ENCODE measurements at regions not wholly inside any gene's neighbourhood (a gene's known extent, or its start where the extent isn't known, plus 50 kb on each side); places are given as distances from the start of the nearest gene placed in this dataset.

GRCh38 chr7:46741938-46742540, 821.0 kb upstream of the IGFBP3 start:
- Histone ChIP-seq H3K9me3 (ENCODE audit: control insufficient read depth in 4 of 4, low read length in 3 of 4) (no peaks in the 10 kb centered on the region), H3K27me3 (ENCODE audit: control insufficient read depth in 4 of 4, insufficient read depth in 4 of 4, low read length in 3 of 4) (no peaks in the 10 kb centered on the region), H3K4me3 (ENCODE audit: low read depth in 1 of 3, low read length in 3 of 3) (no peak overlapping the region), H3K27ac (ENCODE audit: low read depth in 1 of 2, low read length in 2 of 2) (no peak overlapping the region), H3K36me3 (ENCODE audit: control insufficient read depth in 4 of 4, insufficient read depth in 3 of 4, low read depth in 1 of 4, low read length in 3 of 4) (no peaks in the 10 kb centered on the region), H3K9ac (ENCODE audit: low read depth in 1 of 2, low read length in 2 of 2) (no peak overlapping the region), H3K4me1 (ENCODE audit: control insufficient read depth in 4 of 4, insufficient read depth in 4 of 4, low read length in 3 of 4) (no peaks in the 10 kb centered on the region)
- no peak for DNase-seq (ENCODE audit: low spot score)
- WGBS, result 92% methylated on average over 4 of the region's 4 CpGs
- no peak for TF ChIP-seq RXRA (IDR thresholded peaks at IDR 0.05)
- no peak for TF ChIP-seq REST (IDR thresholded peaks at IDR 0.05)
- no peak for TF ChIP-seq HNF4A (conservative IDR thresholded peaks at IDR 0.05)
- no peak for TF ChIP-seq CTCF (IDR thresholded peaks at IDR 0.05; ENCODE audit: low read depth, low read length, missing input control)
- TF ChIP-seq SP1 (IDR thresholded peaks at IDR 0.05), result no peak

GRCh38 chr7:46741181-46741580, 820.1 kb upstream of the IGFBP3 start:
- H3K4me3 ChIP-seq (ENCODE audit: low read depth in 1 of 3, low read length in 3 of 3), result no peak overlapping the region
- H3K36me3 ChIP-seq (ENCODE audit: control insufficient read depth in 4 of 4, insufficient read depth in 3 of 4, low read depth in 1 of 4, low read length in 3 of 4), result no peaks in the 10 kb centered on the region
- no peak for DNase-seq (ENCODE audit: low spot score)
- no peak overlapping the region for H3K9ac ChIP-seq (ENCODE audit: low read depth in 1 of 2, low read length in 2 of 2)
- H3K27me3 ChIP-seq (ENCODE audit: control insufficient read depth in 4 of 4, insufficient read depth in 4 of 4, low read length in 3 of 4), result no peaks in the 10 kb centered on the region
- H3K9me3 ChIP-seq (ENCODE audit: control insufficient read depth in 4 of 4, low read length in 3 of 4), result no peaks in the 10 kb centered on the region
- TF ChIP-seq HNF4A (conservative IDR thresholded peaks at IDR 0.05) (no peak), NR2F2 (IDR thresholded peaks at IDR 0.05) (no peak), FOXA1 (IDR thresholded peaks at IDR 0.05) (no peak), EGR1 (IDR thresholded peaks at IDR 0.05; ENCODE audit: low read depth in 2 of 2) (no peak), CTCF (IDR thresholded peaks at IDR 0.05; ENCODE audit: low read depth, low read length, missing input control) (no peak), YY1 (IDR thresholded peaks at IDR 0.05) (no peak), REST (IDR thresholded peaks at IDR 0.05) (no peak), RAD21 (IDR thresholded peaks at IDR 0.05) (no peak), HNF4G (IDR thresholded peaks at IDR 0.05) (no peak), JUND (IDR thresholded peaks at IDR 0.05) (no peak), RXRA (IDR thresholded peaks at IDR 0.05) (no peak), TAF1 (conservative IDR thresholded peaks at IDR 0.05) (no peak), FOXA2 (IDR thresholded peaks at IDR 0.05) (no peak), GABPA (IDR thresholded peaks at IDR 0.05 in 1 of 2, conservative IDR thresholded peaks at IDR 0.05 in 1 of 2) (no peak), SP1 (IDR thresholded peaks at IDR 0.05) (no peak), MAX (IDR thresholded peaks at IDR 0.05) (no peak)
- TF ChIP-seq, protein P1, sequence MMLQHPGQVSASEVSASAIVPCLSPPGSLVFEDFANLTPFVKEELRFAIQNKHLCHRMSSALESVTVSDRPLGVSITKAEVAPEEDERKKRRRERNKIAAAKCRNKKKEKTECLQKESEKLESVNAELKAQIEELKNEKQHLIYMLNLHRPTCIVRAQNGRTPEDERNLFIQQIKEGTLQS (IDR thresholded peaks at IDR 0.05), result no peak
- TF ChIP-seq, protein P2, sequence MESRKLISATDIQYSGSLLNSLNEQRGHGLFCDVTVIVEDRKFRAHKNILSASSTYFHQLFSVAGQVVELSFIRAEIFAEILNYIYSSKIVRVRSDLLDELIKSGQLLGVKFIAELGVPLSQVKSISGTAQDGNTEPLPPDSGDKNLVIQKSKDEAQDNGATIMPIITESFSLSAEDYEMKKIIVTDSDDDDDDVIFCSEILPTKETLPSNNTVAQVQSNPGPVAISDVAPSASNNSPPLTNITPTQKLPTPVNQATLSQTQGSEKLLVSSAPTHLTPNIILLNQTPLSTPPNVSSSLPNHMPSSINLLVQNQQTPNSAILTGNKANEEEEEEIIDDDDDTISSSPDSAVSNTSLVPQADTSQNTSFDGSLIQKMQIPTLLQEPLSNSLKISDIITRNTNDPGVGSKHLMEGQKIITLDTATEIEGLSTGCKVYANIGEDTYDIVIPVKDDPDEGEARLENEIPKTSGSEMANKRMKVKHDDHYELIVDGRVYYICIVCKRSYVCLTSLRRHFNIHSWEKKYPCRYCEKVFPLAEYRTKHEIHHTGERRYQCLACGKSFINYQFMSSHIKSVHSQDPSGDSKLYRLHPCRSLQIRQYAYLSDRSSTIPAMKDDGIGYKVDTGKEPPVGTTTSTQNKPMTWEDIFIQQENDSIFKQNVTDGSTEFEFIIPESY (IDR thresholded peaks at IDR 0.05), result no peak
- WGBS, result 95% methylated on average over 9 of the region's 9 CpGs
- no peaks in the 10 kb centered on the region for H3K4me1 ChIP-seq (ENCODE audit: control insufficient read depth in 4 of 4, insufficient read depth in 4 of 4, low read length in 3 of 4)
- no peak overlapping the region for H3K27ac ChIP-seq (ENCODE audit: low read depth in 1 of 2, low read length in 2 of 2)

Measured in liver (tissue), 8 donors.